GM12878 (cell line): ENCODE measurements at regions not wholly inside any gene's neighbourhood (a gene's known extent, or its start where the extent isn't known, plus 50 kb on each side); places are given as distances from the start of the nearest gene placed in this dataset.

Experiments
- ATAC-seq: fragments of 200-7000 bp; cut with Tn5 transposase; 3 replicates; pipeline ENCODE4 v1.9.1; 2020; ENCODE audit warnings: mild to moderate bottlenecking, moderate library complexity
- BruUV-seq: library from RNA; stranded (reverse); fragments of 400-500 nt; replicated peaks from 2 replicates; lab custom pipeline; 2021; lab: Mats Ljungman, UMichigan
- CTCF ChIA-PET: fragments of 300-600 bp; sonication (Branson Sonifier 250); formaldehyde crosslinking; extraction: SDS; loops from one replicate; lab custom pipeline; 2021; ENCODE audit warnings: inconsistent platforms; lab: Yijun Ruan, JAX
- POLR2A ChIA-PET: fragments of 350-600 bp; formaldehyde crosslinking; extraction: SDS; loops from one replicate; lab custom pipeline; 2021; ENCODE audit warnings: inconsistent platforms; lab: Charles Lee
- RAD21 ChIA-PET: fragments of 300-600 bp; sonication (Branson Sonifier 250); formaldehyde crosslinking; loops from one replicate; lab custom pipeline; 2023; ENCODE audit warnings: antibody characterized with exemption; ENCODE audit not compliant: unreplicated experiment; lab: Charles Lee
- SMC1A ChIA-PET: fragments of 300-600 bp; sonication (Branson Sonifier 250); formaldehyde crosslinking; loops from one replicate; lab custom pipeline; 2023; ENCODE audit not compliant: unreplicated experiment, uncharacterized antibody; lab: Charles Lee
- DNase-seq: peaks from one replicate; pipeline ENCODE4 v3.0.0-alpha.2; 2011; ENCODE audit warnings: low read depth, low spot score
- FAIRE-seq: peaks from 3 replicates; lab custom pipeline; 2011; peaks lifted over from hg19 to GRCh38; lab: Jason Lieb, UNC
- H2AFZ ChIP-seq: 2 replicates; pipeline ENCODE4 v1.6.0; 2011; ENCODE audit warnings: low read depth, low read length, control low read depth; ENCODE audit not compliant: control insufficient read depth
- H3K27ac ChIP-seq: 2 replicates; pipeline ENCODE4 v1.5.1; 2011; ENCODE audit warnings: control low read depth; ENCODE audit not compliant: control insufficient read depth, insufficient read depth
- H3K27me3 ChIP-seq, 2 experiments: replicated peaks in 1 of 2; 2 replicates each; pipeline versions ENCODE4 v1.6.0 to v1.6.1; 2011; ENCODE audit warnings: low read length in 1 of 2; ENCODE audit not compliant: control insufficient read depth in 2 of 2, insufficient read depth in 2 of 2
- H3K36me3 ChIP-seq, 2 experiments: 2 replicates each; pipeline ENCODE4 v1.5.1; 2011; ENCODE audit warnings: low read length in 1 of 2; ENCODE audit not compliant: control insufficient read depth in 2 of 2, insufficient read depth in 2 of 2
- H3K4me1 ChIP-seq: 2 replicates; pipeline ENCODE4 v1.6.1; 2011; ENCODE audit warnings: mild to moderate bottlenecking, low read length, moderate library complexity, mixed read lengths; ENCODE audit not compliant: control insufficient read depth, insufficient read depth
- H3K4me2 ChIP-seq: 2 replicates; pipeline ENCODE4 v1.6.0; 2011; ENCODE audit warnings: control low read depth; ENCODE audit not compliant: control insufficient read depth, insufficient read depth
- H3K4me3 ChIP-seq: fragments of 200-600 bp; sonication (generic); 2 replicates; pipeline ENCODE4 v1.5.1; 2016
- H3K79me2 ChIP-seq: 2 replicates; pipeline ENCODE4 v1.6.0; 2011; ENCODE audit warnings: low read length; ENCODE audit not compliant: control insufficient read depth, insufficient read depth
- H3K9ac ChIP-seq: 2 replicates; pipeline ENCODE4 v1.8.0; 2011; ENCODE audit warnings: low read length, control low read depth, mixed read lengths; ENCODE audit not compliant: control insufficient read depth, insufficient read depth
- H3K9me3 ChIP-seq: replicated peaks from 3 replicates; pipeline ENCODE4 v1.5.1; 2011; ENCODE audit warnings: mild to moderate bottlenecking, low read length; ENCODE audit not compliant: control insufficient read depth, insufficient read depth
- H4K20me1 ChIP-seq: 2 replicates; pipeline ENCODE4 v1.6.0; 2011; ENCODE audit not compliant: control insufficient read depth, insufficient read depth
- CEBPB ChIP-seq, 2 experiments: fragments of 150-350 bp in 1 of 2; IDR thresholded peaks; 2 replicates each; pipeline ENCODE4 v1.6.1; 2012 to 2014; ENCODE audit warnings: low read depth in 2 of 2, low read length in 2 of 2, borderline replicate concordance in 1 of 2, inconsistent platforms in 1 of 2
- KAT2A ChIP-seq: conservative IDR thresholded peaks from 2 replicates; pipeline ENCODE4 v1.6.1; 2011; ENCODE audit warnings: low read depth, low read length; ENCODE audit not compliant: control insufficient read depth
- POLR2AphosphoS2 ChIP-seq: IDR thresholded peaks from 2 replicates; pipeline ENCODE4 v1.6.1; 2011; ENCODE audit warnings: low read depth, mild to moderate bottlenecking, low read length, improper control_type of control experiment, moderate library complexity
- SUPT20H ChIP-seq: IDR thresholded peaks from 2 replicates; pipeline ENCODE4 v1.6.1; 2011; ENCODE audit warnings: low read depth, mild to moderate bottlenecking, low read length, moderate library complexity, borderline replicate concordance; ENCODE audit not compliant: control insufficient read depth
- ZNF24 ChIP-seq: fragments of 450-650 bp; IDR thresholded peaks from 2 replicates; pipeline ENCODE4 v1.6.1; 2017; ENCODE audit warnings: antibody characterized with exemption, mild to moderate bottlenecking
- WGBS: methylation state at CpG from one replicate; pipeline ENCODE4 v1.1.6; 2016; ENCODE audit warnings: low lambda C conversion rate; ENCODE audit not compliant: insufficient replicate concordance, insufficient coverage; ENCODE audit errors: missing lambda C conversion rate; 5-methylcytosine and 5-hydroxymethylcytosine counted together
- in situ Hi-C: fragments of 300-500 bp; cut with MboI; formaldehyde crosslinking; loops from 9 replicates; pipeline ENCODE4 v1.14.3; 2018; ENCODE audit warnings: mixed read lengths
- intact Hi-C: fragments of 100-400 bp; cut with micrococcal nuclease; formaldehyde crosslinking; loops from one replicate; pipeline ENCODE4 v1.14.2; 2022; ENCODE audit not compliant: unreplicated experiment
- TF ChIP-seq, protein P1 (sequence below): IDR thresholded peaks from 2 replicates; pipeline ENCODE4 v1.6.1; 2011; ENCODE audit warnings: low read depth, low read length, improper control_type of control experiment, borderline replicate concordance
- TF ChIP-seq, protein P2 (sequence below): IDR thresholded peaks from 2 replicates; pipeline ENCODE4 v1.6.1; 2012; ENCODE audit warnings: mild to moderate bottlenecking, low read depth, low read length

DNA sequence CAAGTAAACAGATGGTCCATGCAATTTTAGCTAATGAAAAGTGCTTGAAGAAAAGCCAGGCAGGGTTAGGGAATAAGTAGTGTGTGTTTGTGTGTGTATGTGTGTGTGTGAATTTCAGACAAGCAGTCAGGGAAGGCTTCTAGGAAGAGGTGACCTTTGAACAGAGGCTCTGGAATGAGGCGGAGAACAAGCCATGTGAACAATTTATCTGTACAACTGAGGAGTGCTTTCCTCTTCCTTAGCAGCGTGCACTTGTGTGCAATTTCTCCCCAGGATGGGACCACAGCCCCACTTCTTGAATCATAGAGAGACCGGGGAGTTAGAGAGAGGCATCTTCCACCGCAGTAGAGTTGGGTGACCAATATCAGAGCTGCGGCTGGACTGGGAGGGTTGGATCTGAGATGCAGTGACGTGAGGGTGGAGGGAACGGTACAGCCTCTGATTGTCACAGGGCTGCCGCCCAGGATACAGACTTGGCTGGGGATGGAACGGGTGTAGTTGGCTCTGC is 69.2 kb upstream of the FAM171A1 start:
- Histone ChIP-seq H3K4me1 (no peaks in the 10 kb centered on the region), H3K79me2 (no peaks in the 10 kb centered on the region), H3K36me3 (no peaks in the 10 kb centered on the region), H3K27me3 (no peaks in the 10 kb centered on the region), H3K9me3 (no peaks in the 10 kb centered on the region), H4K20me1 (no peaks in the 10 kb centered on the region), H3K9ac (no peak overlapping the region), H2AFZ (no peak overlapping the region), H3K27ac (no peak overlapping the region), H3K4me3 (no peak overlapping the region), H3K4me2 (no peak overlapping the region)
- RAD21 ChIA-PET: no interaction called here
- FAIRE-seq (no peak), DNase-seq (no peak), ATAC-seq (no peak)
- intact Hi-C loops (no loop called here), in situ Hi-C loops (no loop called here)
- CTCF ChIA-PET: no interaction called here
- POLR2A ChIA-PET: no interaction called here
- BruUV-seq: no TSS peak
- TF ChIP-seq KAT2A (no peak), ZNF24 (no peak), POLR2AphosphoS2 (no peak), SUPT20H (no peak), CEBPB (IDR thresholded peaks at IDR 0.05; ENCODE audit: borderline replicate concordance in 1 of 2, low read depth in 2 of 2, low read length in 2 of 2) (no peak)
- TF ChIP-seq, protein P1, sequence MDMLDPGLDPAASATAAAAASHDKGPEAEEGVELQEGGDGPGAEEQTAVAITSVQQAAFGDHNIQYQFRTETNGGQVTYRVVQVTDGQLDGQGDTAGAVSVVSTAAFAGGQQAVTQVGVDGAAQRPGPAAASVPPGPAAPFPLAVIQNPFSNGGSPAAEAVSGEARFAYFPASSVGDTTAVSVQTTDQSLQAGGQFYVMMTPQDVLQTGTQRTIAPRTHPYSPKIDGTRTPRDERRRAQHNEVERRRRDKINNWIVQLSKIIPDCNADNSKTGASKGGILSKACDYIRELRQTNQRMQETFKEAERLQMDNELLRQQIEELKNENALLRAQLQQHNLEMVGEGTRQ: no peak
- TF ChIP-seq, protein P2, sequence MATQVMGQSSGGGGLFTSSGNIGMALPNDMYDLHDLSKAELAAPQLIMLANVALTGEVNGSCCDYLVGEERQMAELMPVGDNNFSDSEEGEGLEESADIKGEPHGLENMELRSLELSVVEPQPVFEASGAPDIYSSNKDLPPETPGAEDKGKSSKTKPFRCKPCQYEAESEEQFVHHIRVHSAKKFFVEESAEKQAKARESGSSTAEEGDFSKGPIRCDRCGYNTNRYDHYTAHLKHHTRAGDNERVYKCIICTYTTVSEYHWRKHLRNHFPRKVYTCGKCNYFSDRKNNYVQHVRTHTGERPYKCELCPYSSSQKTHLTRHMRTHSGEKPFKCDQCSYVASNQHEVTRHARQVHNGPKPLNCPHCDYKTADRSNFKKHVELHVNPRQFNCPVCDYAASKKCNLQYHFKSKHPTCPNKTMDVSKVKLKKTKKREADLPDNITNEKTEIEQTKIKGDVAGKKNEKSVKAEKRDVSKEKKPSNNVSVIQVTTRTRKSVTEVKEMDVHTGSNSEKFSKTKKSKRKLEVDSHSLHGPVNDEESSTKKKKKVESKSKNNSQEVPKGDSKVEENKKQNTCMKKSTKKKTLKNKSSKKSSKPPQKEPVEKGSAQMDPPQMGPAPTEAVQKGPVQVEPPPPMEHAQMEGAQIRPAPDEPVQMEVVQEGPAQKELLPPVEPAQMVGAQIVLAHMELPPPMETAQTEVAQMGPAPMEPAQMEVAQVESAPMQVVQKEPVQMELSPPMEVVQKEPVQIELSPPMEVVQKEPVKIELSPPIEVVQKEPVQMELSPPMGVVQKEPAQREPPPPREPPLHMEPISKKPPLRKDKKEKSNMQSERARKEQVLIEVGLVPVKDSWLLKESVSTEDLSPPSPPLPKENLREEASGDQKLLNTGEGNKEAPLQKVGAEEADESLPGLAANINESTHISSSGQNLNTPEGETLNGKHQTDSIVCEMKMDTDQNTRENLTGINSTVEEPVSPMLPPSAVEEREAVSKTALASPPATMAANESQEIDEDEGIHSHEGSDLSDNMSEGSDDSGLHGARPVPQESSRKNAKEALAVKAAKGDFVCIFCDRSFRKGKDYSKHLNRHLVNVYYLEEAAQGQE: no peak
- WGBS: 34% methylated on average over 9 of the region's 9 CpGs
- SMC1A ChIA-PET: interaction anchor here (0.5 kb wide), 1 partner anchor 40 kb away, joined by 3 read pairs; no protein-coding TSS in a partner anchor
